SU-DHL-6 (cell line): ENCODE measurements at regions not wholly inside any gene's neighbourhood (a gene's known extent, or its start where the extent isn't known, plus 50 kb on each side); places are given as distances from the start of the nearest gene placed in this dataset.

Experiments
- H2AFZ ChIP-seq: fragments of 200-600 bp; sonication (generic); 2 replicates; pipeline ENCODE4 v1.6.1; 2014; ENCODE audit warnings: low read depth, mild to moderate bottlenecking, moderate library complexity, mixed read lengths, antibody characterized with exemption, low read length; ENCODE audit not compliant: severe bottlenecking
- H3F3A ChIP-seq: fragments of 200-600 bp; shearing (Covaris generic); 2 replicates; pipeline ENCODE4 v1.6.0; 2016; ENCODE audit warnings: antibody characterized with exemption, mild to moderate bottlenecking; ENCODE audit not compliant: insufficient read depth
- H3K27ac ChIP-seq: fragments of 200-600 bp; sonication (generic); 2 replicates; pipeline ENCODE4 v1.5.1; 2016; ENCODE audit warnings: low read depth, mild to moderate bottlenecking, low read length, moderate library complexity, mixed read lengths
- H3K27me3 ChIP-seq: fragments of 200-600 bp; sonication (generic), shearing (Covaris generic); 2 replicates; pipeline ENCODE4 v1.6.0; 2014; ENCODE audit warnings: mild to moderate bottlenecking, low read length
- H3K36me3 ChIP-seq: fragments of 200-600 bp; sonication (generic); 2 replicates; pipeline ENCODE4 v1.6.1; 2014; ENCODE audit warnings: mild to moderate bottlenecking, low read length, mixed read lengths
- H3K4me2 ChIP-seq: fragments of 300-600, 200-600 bp; shearing (Covaris generic), sonication (generic); 2 replicates; pipeline ENCODE4 v1.6.0; 2014; ENCODE audit warnings: low read length, low read depth, mild to moderate bottlenecking; ENCODE audit not compliant: poor library complexity, severe bottlenecking
- H3K4me3 ChIP-seq: fragments of 200-600 bp; sonication (generic); 2 replicates; pipeline ENCODE4 v1.5.1; 2014; ENCODE audit warnings: antibody characterized with exemption, low read length, mild to moderate bottlenecking, mixed read lengths; ENCODE audit not compliant: insufficient read depth, poor library complexity, severe bottlenecking
- H3K79me2 ChIP-seq: fragments of 200-600 bp; sonication (generic); 2 replicates; pipeline ENCODE4 v1.6.1; 2014; ENCODE audit warnings: mild to moderate bottlenecking, low read length, moderate library complexity; ENCODE audit not compliant: insufficient read depth
- H3K9ac ChIP-seq: fragments of 200-600 bp; sonication (generic); 2 replicates; pipeline ENCODE4 v1.7.0; 2014; ENCODE audit warnings: mild to moderate bottlenecking, low read length
- H3K9me2 ChIP-seq: fragments of 200-600 bp; sonication (generic); replicated peaks from 2 replicates; pipeline ENCODE4 v1.6.1; 2014; ENCODE audit warnings: low read length; ENCODE audit not compliant: insufficient read depth
- H3K9me3 ChIP-seq: fragments of 200-600 bp; sonication (generic); 2 replicates; pipeline ENCODE4 v1.6.1; 2014; ENCODE audit warnings: low read length, mixed read lengths; ENCODE audit not compliant: insufficient read depth
- H4K20me1 ChIP-seq: fragments of 200-600 bp; sonication (generic); 2 replicates; pipeline ENCODE4 v1.6.1; 2014; ENCODE audit warnings: low read depth, mild to moderate bottlenecking, antibody characterized with exemption, low read length, moderate library complexity, mixed read lengths
- EZH2phosphoT487 ChIP-seq: fragments of 200-600 bp; sonication (generic), shearing (Covaris generic); conservative IDR thresholded peaks from 2 replicates; pipeline ENCODE4 v1.6.1; 2018; ENCODE audit warnings: mild to moderate bottlenecking, antibody characterized with exemption, low read length, moderate library complexity, mixed read lengths
- TF ChIP-seq, protein P1 (sequence below): fragments of 200-600 bp; sonication (generic); IDR thresholded peaks from one replicate; pipeline ENCODE4 v1.5.1; 2017; ENCODE audit warnings: antibody characterized with exemption, mild to moderate bottlenecking, low read length, moderate library complexity; ENCODE audit not compliant: insufficient read depth, poor library complexity, severe bottlenecking

DNA sequence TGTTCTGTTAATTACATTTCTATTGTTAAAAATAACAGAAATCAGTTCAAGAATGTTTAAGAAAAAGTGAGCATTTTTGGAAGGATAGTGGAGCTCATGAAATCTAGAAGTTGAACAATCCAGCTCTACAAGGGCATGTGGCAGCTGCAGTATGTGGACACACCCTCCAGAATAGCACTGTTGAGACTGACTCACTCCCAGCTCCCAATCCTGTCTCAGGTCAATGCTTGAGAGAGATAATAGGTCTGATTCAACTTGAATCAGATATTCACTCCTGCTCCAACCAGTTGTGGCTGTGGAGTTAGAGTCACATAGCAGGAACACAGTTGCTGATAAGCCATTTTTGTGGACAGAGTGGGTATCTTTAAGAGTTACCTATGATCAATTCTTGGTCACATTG lies 113.0 kb upstream of the NTF3 start:
- Histone ChIP-seq H3K9ac (no peak overlapping the region), H4K20me1 (no peaks in the 10 kb centered on the region), H3K9me2 (no peaks in the 10 kb centered on the region), H3K9me3 (peaks cover 7% of the 10 kb centered on the region), H3K27ac (no peak overlapping the region), H3F3A (no peaks in the 10 kb centered on the region), H3K27me3 (no peaks in the 10 kb centered on the region), H2AFZ (no peak overlapping the region), H3K36me3 (no peaks in the 10 kb centered on the region), H3K79me2 (no peaks in the 10 kb centered on the region), H3K4me3 (no peak overlapping the region), H3K4me2 (no peak overlapping the region)
- TF ChIP-seq, protein P1, sequence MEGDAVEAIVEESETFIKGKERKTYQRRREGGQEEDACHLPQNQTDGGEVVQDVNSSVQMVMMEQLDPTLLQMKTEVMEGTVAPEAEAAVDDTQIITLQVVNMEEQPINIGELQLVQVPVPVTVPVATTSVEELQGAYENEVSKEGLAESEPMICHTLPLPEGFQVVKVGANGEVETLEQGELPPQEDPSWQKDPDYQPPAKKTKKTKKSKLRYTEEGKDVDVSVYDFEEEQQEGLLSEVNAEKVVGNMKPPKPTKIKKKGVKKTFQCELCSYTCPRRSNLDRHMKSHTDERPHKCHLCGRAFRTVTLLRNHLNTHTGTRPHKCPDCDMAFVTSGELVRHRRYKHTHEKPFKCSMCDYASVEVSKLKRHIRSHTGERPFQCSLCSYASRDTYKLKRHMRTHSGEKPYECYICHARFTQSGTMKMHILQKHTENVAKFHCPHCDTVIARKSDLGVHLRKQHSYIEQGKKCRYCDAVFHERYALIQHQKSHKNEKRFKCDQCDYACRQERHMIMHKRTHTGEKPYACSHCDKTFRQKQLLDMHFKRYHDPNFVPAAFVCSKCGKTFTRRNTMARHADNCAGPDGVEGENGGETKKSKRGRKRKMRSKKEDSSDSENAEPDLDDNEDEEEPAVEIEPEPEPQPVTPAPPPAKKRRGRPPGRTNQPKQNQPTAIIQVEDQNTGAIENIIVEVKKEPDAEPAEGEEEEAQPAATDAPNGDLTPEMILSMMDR, result no peak
- TF ChIP-seq EZH2phosphoT487, result no peak

GRCh38 chr12:5328669-5329517 lies 103.0 kb upstream of the NTF3 start:
- no peaks in the 10 kb centered on the region for H3K9me3 ChIP-seq
- H3K9ac ChIP-seq, result no peak overlapping the region
- no peak for TF ChIP-seq EZH2phosphoT487
- TF ChIP-seq, protein P1, result no peak
- H3K4me2 ChIP-seq, result no peak overlapping the region
- H3K36me3 ChIP-seq, result no peaks in the 10 kb centered on the region
- H4K20me1 ChIP-seq, result no peaks in the 10 kb centered on the region
- no peak overlapping the region for H3K4me3 ChIP-seq
- no peaks in the 10 kb centered on the region for H3K27me3 ChIP-seq
- H2AFZ ChIP-seq, result no peak overlapping the region
- H3F3A ChIP-seq, result no peaks in the 10 kb centered on the region
- no peaks in the 10 kb centered on the region for H3K9me2 ChIP-seq
- H3K79me2 ChIP-seq, result no peaks in the 10 kb centered on the region
- no peak overlapping the region for H3K27ac ChIP-seq

DNA sequence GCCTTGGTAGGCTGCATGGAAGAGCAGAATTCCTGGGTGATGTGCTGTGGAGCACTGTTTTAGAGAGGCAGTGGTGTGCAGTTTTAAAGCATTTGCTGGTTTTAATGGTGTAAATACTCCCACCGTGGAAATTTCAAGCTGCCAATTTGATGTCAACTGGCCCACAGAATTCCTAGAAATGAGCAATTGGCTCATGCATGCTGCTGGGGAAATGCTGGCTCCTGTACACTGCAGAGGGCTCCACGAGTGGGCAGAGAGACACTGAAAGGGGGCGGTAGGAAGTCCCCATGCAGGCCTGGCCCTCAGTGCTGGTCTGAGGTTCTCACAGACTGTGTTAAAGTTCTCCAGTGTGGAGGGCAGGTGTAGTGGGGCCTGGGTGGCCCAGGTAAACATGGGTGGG lies 99.4 kb upstream of the NTF3 start:
- Histone ChIP-seq H3K4me2 (no peak overlapping the region), H3K36me3 (no peaks in the 10 kb centered on the region), H3K9ac (no peak overlapping the region), H2AFZ (no peak overlapping the region), H3F3A (no peaks in the 10 kb centered on the region), H3K27ac (no peak overlapping the region), H3K9me2 (no peaks in the 10 kb centered on the region), H3K79me2 (no peaks in the 10 kb centered on the region), H3K9me3 (no peaks in the 10 kb centered on the region), H3K4me3 (no peak overlapping the region), H4K20me1 (no peaks in the 10 kb centered on the region), H3K27me3 (no peaks in the 10 kb centered on the region)
- TF ChIP-seq EZH2phosphoT487, result no peak
- TF ChIP-seq, protein P1, result no peak
